GM18505 (cell line): ENCODE measurements at regions not wholly inside any gene's neighbourhood (a gene's known extent, or its start where the extent isn't known, plus 50 kb on each side); places are given as distances from the start of the nearest gene placed in this dataset.

Source experiments
- ATAC-seq: cut with Tn5 transposase; IDR thresholded peaks from one replicate; pipeline ENCODE4 v1.9.1; 2021; ENCODE audit not compliant: unreplicated experiment
- POLR2A ChIP-seq: IDR thresholded peaks from 4 replicates; pipeline ENCODE4 v1.6.1; 2011; ENCODE audit warnings: borderline replicate concordance; ENCODE audit not compliant: insufficient read depth, insufficient read length; ENCODE audit errors: extremely low read depth

DNA sequence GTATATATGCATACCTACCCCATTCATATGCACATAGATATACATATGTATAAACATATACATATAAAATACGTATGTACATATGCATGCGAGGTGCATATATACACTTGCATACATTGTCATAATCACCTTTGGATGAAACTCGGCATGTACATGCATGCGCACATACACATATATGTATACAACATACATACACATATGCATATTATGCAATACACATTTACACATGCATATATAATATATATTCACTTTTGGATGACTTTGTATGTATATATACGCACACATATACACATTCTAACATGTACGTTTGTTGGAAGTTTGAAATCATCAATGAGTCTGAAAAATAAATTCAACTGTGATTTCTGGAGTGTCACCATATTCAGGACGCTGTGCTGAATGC is 401.6 kb upstream of the TBX3 start:
- ATAC-seq: no peak
- TF ChIP-seq POLR2A: no peak

DNA sequence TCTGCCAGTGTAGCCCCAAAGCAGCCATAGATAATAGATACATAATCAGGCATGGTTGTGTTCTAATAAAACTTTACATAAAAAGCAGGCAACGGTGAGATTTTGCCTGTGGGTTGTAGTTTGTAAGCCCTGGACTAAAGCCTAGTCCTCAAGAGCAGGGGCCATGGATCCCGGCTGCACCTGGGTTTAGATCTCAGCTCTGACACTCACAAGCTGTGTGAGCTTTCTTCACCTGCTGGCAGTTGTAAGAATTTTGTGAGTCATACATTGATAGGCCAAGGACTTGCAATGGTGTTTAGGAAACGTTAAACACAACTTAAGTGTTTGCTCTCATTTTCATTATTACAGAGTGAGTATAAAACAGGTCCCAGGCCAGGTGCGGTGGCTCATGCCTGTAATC is 395.8 kb upstream of the TBX3 start:
- no peak for ATAC-seq
- TF ChIP-seq POLR2A: no peak

DNA sequence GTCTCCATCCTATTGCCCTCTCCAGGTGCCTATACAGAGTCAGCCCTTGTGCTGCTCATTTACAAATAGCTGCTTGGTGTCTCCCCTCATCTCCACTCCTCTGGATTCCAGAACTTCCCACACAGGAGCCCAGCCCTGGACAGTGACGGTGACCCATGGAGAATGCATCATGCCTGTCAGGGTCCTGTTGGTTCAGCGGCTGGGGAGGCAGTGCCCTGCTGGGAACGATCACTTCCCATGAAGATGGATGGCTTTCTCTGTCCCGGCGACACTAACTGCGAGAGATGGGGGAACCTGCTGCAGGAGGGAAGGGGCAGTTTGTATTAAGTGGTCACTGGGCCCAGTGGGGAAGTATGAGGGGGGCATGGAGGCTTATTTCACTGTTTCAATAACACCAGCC is 395.0 kb upstream of the TBX3 start:
- ATAC-seq: no peak
- TF ChIP-seq POLR2A: no peak

DNA sequence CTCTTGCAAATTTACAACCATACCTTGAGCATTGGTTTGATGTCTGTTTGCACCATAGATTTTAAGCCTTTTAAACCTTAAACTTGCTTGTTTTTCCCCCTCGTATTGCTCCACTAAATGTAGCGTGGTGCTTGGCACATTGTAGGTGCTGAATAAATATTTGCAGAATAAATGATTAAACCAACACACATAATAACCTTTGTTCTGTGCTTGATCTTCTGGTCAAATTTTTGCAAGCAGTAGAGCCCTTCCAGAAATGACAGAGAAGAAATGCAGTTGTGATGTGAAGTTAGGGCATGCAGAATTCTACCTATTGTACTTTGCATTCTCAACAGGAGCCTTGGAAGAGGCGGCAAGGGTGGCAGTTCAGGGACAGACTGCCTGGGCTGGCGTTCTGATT is 394.4 kb upstream of the TBX3 start:
- ATAC-seq: no peak
- no peak for TF ChIP-seq POLR2A

DNA sequence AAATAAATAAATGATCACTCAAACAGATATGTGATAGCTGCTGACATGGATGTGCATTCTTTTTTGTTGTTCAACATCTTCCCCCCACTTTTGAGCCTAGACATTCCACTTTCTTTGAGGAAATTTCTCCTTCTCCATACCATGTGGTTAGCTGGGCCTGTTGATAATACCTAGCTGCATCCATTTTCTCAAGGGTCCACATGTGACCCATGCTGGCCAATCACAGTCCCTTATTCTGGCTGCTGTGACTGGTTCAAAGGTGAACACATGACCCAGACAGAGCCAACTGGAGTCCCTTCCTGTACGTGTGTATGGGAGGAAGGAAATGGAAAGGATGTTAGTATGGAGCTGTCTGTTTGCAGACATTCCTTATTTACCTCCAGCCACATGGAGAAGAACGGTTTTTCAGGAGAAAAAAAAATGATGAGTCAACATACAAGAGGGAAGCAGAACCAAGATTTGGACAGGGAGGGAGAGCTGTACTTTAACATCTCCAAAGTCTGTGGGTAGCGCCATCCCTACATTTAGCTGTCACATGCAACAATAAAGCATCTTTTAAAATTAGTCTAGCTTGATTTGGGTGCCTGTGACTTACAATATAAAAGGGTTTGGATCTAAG is 391.7 kb upstream of the TBX3 start:
- no peak for TF ChIP-seq POLR2A
- ATAC-seq: no peak

DNA sequence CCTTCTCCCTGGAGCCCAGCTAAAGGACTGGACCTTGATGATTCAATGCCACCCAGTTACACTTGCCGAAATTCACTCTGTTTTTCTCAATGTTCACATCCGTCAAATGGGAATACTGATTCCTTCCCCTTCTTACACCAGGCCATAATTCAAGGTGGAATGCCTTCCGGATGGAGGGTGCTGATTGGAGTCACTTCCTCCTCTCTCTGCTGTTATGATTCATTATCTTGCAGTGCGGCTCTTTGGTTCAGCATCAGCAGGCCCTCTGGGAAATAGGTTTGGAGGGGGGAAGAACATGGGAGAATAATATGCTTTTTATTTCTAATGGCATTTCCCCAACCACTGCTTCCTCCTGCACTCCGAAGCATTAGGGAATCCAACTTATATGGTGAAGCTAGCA is 390.6 kb upstream of the TBX3 start:
- ATAC-seq: no peak
- TF ChIP-seq POLR2A: no peak

DNA sequence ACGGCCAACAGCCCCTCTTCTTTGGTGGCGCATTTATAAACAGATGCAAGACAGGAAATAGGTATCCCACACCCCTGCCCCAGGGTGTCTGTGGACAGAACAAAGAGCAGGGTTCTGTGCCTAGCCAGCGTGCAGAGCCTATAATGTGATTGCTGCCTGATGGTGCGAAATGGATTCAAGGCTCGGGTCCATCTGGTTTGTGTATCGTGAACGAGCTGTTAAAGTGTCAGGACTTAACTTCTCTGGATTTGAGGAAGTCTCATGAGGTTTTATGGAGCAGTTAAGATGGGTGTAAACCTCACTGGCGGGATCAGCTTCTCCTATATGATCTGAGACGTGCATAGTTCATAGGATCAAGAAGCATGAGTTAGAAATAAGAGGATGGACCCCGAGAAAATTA is 388.7 kb upstream of the TBX3 start:
- no peak for ATAC-seq
- no peak for TF ChIP-seq POLR2A

DNA sequence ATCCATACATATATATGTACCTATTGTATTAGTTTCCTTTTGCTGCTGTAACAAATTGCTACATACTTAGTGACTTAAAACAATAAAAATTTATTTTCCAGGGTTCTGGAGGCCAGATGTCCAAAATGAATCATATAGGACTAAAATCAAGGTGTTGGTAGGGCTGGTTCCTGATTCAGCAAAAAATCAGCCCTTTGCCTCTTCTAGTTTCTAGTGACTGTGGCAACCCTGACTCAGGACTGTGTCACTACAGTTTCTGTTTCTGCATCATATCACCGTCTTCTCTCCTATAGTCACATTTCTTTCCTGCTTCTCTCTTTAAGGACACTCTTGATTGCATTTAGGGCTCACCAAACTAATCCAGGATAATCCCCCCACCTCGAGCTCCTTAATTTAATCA is 386.3 kb upstream of the TBX3 start:
- no peak for ATAC-seq
- no peak for TF ChIP-seq POLR2A

DNA sequence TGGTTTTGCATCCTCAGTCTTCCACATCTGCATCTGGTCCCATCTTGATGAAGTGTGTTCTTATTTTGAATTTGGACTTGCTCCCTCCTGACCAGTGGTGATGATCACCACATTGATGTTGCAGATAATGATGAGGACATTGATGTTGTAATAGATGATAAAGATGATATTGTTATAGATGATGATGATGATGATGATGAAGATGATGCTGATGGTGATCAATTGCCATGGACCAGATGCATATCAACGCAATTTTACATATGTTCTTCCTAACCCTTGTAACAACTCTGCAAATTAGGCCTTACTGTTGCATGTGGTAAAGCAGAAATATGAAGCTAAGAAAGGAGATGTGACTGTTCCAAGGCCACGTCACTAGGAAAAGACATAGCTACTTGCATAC is 380.3 kb upstream of the TBX3 start:
- no peak for TF ChIP-seq POLR2A
- no peak for ATAC-seq

DNA sequence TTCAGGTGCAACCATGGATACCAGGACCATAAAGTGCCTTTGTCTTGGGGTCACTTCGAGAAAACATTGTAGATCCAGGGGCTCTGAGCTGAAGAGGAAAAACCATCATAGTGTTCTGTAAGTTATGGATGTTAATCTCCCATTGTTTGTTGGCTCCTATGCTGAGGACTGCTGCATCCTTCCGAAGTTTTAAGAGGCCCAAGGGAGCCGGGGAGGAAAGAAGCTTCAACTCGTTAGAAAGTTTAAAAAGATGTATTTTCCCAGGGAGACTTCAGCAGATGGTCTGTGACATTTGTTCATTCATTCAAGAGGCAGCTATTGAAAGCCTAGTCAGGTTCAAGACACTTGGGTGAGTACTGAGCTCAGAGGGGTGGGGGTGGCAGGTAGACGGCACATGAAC is 378.8 kb upstream of the TBX3 start:
- ATAC-seq: no peak
- no peak for TF ChIP-seq POLR2A

DNA sequence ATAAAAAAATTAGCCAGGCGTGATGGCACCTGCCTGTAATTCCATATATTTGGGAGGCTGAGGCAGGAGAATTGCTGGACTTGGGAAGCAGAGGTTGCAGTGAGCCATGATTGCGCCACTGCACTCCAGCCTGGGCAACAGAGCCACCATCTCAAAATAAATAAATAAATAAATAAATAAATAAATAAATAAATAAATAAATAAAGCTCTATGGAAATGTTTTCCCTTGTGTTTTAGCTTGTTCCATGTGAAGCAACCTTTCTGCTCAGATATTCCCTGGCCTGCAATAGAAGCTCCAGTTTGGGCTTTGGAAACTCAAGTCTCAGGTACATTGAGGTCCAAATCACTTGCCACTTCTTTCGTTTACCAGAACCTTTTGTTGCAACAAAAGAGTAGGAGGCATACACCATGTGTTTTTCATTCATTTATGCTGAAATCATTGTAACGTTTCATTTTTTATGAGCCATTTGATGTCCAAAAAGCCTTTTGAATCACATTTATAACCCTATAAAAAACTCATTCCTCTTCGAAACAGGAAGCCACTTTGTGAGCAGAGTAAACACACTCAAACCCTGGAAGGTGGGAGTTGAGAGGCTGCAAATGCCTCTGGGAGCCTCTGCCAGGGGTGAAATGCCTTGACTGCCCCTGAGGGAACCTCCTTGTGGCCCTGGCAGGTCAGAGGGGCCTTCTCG is 376.6 kb upstream of the TBX3 start:
- TF ChIP-seq POLR2A: no peak
- ATAC-seq: no peak

DNA sequence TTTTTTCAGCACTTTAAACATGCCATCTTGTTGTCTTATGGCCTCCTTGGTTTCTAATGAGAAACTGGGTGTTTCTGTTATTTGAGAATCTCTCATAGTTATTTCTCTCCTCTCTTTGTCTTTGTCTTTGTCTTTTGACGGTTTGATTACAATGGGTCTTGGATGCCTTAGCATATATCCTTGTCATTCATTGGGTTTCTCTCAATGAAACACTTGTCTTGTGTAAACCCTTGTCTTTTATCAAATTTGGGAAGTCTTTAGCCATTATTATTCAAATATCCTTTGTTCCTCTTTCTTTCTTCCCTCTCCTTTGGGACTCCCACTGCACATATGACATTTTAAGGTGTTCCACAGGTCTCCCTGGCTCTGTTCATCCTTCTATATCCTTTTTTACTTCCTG is 373.5 kb upstream of the TBX3 start:
- no peak for TF ChIP-seq POLR2A
- no peak for ATAC-seq

DNA sequence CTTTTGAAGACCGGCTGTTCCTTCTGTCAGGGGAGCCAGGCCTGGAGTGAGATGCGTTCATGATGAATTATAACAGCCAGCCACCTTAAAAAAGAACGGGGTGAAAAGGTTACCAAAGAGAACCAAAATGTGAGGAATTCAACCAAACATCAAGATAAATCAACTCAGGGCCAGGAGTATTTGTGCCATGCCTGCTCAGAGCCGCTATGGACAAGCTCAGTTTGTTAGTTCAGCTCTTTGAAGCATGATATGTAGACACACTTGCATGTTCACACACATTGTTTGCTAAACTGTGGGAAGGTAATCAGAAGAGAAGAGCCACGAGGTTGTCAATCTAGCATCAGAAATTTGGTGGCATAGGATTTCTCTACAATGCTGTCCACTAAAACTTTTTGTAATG is 367.4 kb upstream of the TBX3 start:
- no peak for ATAC-seq
- no peak for TF ChIP-seq POLR2A

DNA sequence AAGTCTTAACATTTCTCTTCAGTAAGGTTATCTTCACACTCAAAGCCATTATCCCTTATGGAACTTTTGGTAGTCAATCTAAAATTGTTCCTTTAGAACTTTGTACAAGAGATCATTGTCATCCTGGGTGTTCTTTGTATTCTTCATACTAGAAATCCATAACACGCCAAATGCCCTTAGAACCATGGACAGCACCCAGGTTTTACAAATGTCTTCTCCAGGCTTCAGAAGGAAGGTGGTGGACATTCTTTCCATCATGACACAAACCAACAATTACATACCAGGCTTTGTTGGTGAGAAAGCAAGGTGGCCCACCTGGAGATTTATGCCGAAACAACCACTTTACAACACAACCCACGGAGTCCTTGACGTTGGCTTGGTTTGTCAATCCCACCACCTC is 365.6 kb upstream of the TBX3 start:
- ATAC-seq: no peak
- TF ChIP-seq POLR2A: no peak

DNA sequence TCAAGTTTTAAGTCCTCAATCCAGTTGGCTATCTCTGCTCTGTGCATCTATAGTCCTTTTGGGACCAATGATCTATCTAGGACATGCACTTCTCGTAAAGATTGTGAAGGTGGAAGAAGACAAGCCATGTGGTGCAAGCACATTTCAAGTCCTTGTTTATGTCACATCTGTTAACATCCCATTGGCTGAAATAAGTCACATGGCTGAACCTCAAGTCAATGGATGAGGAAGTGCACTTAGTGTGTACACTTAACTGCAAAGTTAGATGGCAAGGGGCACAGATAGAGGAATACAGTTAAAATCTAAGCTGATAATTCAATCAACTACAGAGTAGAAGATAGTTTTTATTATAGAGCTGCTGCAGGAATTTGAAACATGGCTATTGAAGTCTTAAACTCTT is 362.8 kb upstream of the TBX3 start:
- no peak for ATAC-seq
- TF ChIP-seq POLR2A: no peak

DNA sequence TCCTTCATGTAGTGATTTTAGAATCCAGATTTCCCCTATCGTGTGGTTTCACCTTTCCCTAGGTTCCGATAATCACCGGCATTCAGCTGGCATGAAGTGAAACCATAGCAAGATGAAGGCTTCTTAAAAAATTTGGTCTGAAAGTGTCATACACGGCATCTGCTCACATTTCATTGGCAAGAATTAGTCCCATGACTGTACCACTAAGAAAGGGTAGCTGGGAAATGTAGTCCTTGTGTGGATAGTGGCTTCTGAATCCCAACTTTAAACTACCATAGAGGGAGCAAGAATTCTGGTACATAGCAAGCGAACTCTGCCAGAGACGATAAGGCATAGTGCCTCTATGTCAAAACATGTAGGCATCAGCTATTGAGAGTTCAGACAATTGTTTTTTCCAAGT is 360.1 kb upstream of the TBX3 start:
- no peak for TF ChIP-seq POLR2A
- ATAC-seq: no peak

DNA sequence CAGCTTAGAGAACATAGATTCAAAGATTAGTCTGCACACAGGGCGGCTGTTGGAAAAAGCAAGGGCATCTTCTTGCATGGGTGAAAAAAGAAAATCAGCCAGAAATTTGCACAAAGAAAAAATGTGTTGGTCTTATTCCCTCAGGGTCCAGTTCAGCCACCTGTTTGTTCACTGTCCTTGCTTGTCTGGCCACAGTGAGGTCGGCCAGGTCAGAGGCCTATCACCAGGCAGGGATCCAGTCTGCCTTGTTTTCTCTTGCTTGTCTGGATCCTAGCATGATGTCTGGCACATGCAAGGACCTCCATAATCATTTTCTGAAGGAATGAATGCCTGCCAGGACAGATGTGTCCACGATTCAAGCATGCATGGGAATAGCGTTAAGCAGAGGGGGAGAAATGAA is 359.1 kb upstream of the TBX3 start:
- no peak for ATAC-seq
- TF ChIP-seq POLR2A: no peak
